ENCODE measurements at regions not wholly inside any gene's neighbourhood (a gene's known extent, or its start where the extent isn't known, plus 50 kb on each side); places are given as distances from the start of the nearest gene placed in this dataset.

DNA sequence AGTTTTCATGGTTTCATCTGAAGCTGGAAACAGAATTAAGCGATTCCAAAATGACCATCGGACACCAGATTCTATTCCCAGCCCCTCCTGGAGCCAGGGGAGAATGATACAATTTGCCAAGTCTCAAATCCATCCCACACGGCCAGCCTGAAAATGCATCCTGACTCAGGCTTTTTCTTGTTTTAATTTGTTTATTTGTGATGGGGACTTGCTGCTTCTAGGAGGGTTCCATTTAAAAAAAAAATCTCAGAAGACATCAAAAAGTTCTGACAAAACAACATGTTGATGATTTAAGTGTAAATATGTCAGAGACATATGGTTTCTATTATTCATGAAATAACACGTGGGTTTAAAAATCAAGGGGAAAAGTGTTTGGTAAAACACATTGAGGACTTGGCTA lies 173.2 kb downstream of the GAS1 start:
- no peak for TF ChIP-seq PCBP2 (IDR thresholded peaks at IDR 0.05; ENCODE audit: low read depth, low read length, poor library complexity, severe bottlenecking)
- TF ChIP-seq, protein P1, sequence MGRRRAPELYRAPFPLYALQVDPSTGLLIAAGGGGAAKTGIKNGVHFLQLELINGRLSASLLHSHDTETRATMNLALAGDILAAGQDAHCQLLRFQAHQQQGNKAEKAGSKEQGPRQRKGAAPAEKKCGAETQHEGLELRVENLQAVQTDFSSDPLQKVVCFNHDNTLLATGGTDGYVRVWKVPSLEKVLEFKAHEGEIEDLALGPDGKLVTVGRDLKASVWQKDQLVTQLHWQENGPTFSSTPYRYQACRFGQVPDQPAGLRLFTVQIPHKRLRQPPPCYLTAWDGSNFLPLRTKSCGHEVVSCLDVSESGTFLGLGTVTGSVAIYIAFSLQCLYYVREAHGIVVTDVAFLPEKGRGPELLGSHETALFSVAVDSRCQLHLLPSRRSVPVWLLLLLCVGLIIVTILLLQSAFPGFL (CRISPR knock-in tag; IDR thresholded peaks at IDR 0.05), result no peak
- TF ChIP-seq TCF7L2 (IDR thresholded peaks at IDR 0.05; ENCODE audit: low read depth, low read length), result no peak
- TF ChIP-seq NCOA6 (IDR thresholded peaks at IDR 0.05), result no peak
- TF ChIP-seq CTCF (IDR thresholded peaks at IDR 0.05 in 2 of 3, conservative IDR thresholded peaks at IDR 0.05 in 1 of 3; ENCODE audit: insufficient read depth in 2 of 3, low read depth in 1 of 3, low read length in 3 of 3), result no peak
- TF ChIP-seq, protein P2, sequence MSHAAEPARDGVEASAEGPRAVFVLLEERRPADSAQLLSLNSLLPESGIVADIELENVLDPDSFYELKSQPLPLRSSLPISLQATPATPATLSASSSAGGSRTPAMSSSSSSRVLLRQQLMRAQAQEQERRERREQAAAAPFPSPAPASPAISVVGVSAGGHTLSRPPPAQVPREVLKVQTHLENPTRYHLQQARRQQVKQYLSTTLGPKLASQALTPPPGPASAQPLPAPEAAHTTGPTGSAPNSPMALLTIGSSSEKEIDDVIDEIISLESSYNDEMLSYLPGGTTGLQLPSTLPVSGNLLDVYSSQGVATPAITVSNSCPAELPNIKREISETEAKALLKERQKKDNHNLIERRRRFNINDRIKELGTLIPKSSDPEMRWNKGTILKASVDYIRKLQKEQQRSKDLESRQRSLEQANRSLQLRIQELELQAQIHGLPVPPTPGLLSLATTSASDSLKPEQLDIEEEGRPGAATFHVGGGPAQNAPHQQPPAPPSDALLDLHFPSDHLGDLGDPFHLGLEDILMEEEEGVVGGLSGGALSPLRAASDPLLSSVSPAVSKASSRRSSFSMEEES (CRISPR knock-in tag; IDR thresholded peaks at IDR 0.05), result no peak
- no peak for TF ChIP-seq RFX5 (IDR thresholded peaks at IDR 0.05; ENCODE audit: low read depth, low read length)
- TF ChIP-seq ZNF830 (CRISPR knock-in tag; IDR thresholded peaks at IDR 0.05), result no peak
- TF ChIP-seq, protein P3, sequence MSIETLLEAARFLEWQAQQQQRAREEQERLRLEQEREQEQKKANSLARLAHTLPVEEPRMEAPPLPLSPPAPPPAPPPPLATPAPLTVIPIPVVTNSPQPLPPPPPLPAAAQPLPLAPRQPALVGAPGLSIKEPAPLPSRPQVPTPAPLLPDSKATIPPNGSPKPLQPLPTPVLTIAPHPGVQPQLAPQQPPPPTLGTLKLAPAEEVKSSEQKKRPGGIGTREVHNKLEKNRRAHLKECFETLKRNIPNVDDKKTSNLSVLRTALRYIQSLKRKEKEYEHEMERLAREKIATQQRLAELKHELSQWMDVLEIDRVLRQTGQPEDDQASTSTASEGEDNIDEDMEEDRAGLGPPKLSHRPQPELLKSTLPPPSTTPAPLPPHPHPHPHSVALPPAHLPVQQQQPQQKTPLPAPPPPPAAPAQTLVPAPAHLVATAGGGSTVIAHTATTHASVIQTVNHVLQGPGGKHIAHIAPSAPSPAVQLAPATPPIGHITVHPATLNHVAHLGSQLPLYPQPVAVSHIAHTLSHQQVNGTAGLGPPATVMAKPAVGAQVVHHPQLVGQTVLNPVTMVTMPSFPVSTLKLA (conservative IDR thresholded peaks at IDR 0.05), result no peak

Data from K562 (cell line).